Islet of Langerhans (tissue), 1 donor: ENCODE measurements at regions not wholly inside any gene's neighbourhood (a gene's known extent, or its start where the extent isn't known, plus 50 kb on each side); places are given as distances from the start of the nearest gene placed in this dataset.

Source experiments
- FAIRE-seq: peaks from one replicate; lab custom pipeline; 2011; peaks lifted over from hg19 to GRCh38; lab: Jason Lieb, UNC

DNA sequence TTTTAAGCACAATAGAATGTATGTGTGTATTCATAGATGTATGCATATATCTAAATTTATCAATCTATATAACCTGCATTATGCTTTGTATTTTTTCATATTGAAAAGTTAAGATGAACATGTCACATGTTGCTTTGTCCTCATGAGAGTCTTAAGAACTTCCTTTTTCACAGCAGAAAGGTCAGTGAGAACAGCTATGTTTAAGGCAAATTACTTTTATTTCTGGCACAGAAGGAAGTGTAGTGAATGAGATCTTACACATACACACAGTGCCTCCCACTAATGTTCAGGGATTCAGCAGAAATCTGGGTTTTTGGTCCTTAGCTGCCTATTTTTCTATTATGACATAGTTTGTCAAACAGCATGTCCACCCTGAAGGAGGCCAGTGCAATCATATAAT, 134.8 kb downstream of the TMEM26 start:
- FAIRE-seq, result no peak

GRCh38 chr10:61317706-61318105, 135.5 kb downstream of the TMEM26 start:
- FAIRE-seq, result no peak

- no peak for FAIRE-seq
Measured at GRCh38 chr10:61316676-61317265, 136.4 kb downstream of the TMEM26 start.

GRCh38 chr10:61314273-61314672, 138.9 kb downstream of the TMEM26 start:
- FAIRE-seq, result no peak

DNA sequence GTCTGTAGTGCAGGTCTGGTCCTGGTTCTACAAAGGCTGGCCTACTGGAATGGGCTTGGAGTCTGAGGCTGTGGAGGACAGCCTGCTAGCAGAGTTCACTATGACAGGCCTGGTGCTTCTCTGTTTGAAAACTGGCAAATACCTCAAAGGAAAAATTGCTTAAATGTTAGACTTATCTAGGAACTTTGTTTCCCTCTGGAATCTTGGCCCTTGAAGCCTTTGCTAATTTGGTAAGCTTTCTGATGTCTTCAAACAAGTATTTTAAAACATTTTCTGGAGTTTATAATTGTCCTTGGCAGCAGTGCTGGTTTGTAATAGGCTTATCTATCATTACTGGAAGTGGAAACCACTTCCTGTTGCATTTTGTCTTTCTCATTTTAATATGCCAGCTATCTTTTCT, 139.7 kb downstream of the TMEM26 start:
- FAIRE-seq, result no peak

DNA sequence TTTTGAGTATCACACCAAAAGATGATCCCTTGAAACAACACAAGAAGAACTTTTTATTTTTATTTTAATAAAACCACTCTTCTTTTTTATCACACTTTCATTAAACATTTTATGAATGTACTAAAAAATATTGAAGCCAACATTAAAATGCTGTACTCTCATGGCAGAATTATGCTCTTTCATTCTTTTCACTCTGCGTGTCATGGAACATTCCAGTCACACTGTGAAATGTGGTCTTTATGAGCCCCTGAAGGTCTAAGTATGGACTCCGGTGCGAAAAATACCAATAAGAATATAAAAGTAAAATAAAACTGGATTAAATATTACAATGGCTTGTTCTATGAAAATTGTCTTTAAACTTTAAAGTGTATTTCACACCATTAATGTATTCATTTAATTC, 148.4 kb downstream of the TMEM26 start:
- FAIRE-seq, result no peak

DNA sequence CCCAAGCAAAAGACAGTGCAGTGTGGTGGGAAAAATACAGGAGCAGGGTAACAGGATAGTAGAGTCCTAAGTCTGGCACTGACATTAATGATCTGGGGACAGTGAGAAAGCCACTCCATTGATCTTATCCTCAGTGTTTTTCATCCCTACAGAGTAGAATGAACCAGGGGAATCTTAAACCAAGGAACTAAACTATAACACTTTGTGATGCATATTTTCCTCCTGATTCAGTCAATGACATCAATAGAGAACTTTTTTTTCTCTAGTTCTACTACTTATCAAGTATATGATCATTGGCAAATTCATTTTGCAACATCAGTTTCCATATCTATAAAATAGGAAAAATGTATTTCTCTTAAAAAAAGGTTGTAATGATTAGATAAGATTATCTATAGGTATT, 151.1 kb downstream of the TMEM26 start:
- no peak for FAIRE-seq

GRCh38 chr10:61301575-61301974, 151.6 kb downstream of the TMEM26 start:
- FAIRE-seq, result no peak

GRCh38 chr10:61299841-61300240, 153.3 kb downstream of the TMEM26 start:
- FAIRE-seq, result no peak

DNA sequence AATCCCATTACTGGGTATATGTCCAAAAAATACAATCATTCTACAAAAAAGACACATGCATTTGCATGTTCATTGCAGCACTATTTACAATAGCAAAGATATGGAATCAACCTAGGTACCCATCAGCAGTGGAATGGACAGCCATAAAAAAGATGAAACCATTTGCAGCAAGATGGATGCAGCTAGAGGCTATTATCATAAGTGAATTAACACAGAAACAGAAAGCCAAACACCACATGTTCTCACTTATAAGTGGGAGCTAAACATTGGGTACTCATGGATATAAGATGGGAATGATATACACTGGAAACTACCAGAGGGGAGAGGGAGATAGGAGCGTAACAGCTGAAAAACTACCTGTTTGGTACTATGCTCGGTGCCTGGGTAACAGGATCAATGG, 154.0 kb downstream of the TMEM26 start:
- FAIRE-seq, result no peak

DNA sequence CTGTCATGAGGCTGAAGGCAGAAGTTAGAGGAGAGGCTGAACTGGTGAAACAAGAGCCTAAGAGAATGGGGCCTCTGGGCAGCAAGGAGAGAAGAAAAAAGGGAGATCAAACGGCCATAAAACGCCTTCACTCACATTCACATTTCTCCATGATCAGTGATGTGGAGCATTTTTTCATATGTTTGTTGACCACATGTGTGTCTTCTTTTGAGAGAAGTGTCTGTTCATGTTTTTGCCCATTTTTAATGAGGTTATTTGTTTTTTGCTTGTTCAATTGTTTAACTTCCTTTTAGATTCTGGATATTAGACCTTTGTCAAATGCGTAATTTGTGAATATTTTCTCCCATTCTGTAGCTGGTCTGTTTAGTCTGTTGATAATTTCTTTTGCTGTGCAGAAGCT, 155.0 kb downstream of the TMEM26 start:
- no peak for FAIRE-seq

DNA sequence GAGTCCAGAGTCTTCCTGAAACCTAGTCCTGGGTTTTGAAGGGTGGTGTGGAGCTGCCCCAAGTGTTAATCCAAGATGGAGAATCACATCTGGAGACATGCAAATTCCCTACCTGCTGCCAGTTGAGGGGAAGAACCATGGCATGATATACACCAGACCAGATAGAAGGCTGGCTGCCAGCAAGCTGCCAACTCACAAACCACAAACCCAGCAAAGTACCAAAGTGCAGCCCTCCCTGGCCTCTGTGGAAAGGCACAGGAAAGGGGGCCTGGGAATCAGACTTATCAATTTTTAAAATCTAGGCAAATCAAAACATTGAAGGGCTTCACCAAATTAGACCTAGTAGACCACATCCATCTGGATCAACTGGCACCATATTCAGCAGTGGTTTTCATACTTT, 157.0 kb downstream of the TMEM26 start:
- FAIRE-seq, result no peak

GRCh38 chr10:61294131-61294530, 159.1 kb downstream of the TMEM26 start:
- no peak for FAIRE-seq

DNA sequence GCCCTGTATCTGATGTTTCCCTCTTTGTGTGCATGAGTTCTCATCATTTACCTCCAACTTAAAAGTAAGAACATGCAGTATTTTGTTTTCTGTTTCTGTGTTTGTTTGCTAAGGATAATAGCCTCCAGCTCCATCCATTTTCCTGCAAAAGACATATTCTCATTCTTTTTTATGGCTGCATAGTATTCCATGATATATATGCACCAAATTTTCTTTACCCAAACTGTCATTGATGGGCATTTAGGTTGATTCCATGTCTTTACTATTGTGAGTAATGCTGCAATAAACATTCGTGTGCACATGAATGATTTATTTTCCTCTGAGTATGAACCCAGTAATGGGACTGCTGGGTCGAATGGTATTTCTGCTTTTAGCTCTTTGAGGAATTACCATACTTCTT, 163.4 kb downstream of the TMEM26 start:
- no peak for FAIRE-seq

DNA sequence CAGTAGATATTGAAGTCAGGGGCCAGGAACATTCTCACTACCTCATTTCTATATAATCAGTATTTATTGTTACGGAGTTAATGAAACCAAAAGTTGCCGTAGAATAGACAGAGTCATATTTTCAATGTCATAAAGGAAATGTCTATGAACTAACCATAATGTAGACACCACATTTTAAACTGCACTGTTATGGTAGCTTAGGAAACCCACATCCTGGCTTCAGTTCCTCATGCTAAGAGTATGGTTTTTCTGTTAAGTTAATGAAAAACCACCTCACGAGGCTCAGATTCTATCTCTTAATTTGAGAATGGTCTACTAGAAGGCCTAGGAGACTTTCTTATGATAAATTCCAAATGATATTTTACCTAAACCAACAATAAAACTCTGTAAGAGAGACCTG, 166.5 kb downstream of the TMEM26 start:
- no peak for FAIRE-seq

GRCh38 chr10:61285749-61286148, 167.4 kb downstream of the TMEM26 start:
- FAIRE-seq, result no peak

GRCh38 chr10:61284222-61284890, 168.8 kb downstream of the TMEM26 start:
- FAIRE-seq, result peak; percentile 100

DNA sequence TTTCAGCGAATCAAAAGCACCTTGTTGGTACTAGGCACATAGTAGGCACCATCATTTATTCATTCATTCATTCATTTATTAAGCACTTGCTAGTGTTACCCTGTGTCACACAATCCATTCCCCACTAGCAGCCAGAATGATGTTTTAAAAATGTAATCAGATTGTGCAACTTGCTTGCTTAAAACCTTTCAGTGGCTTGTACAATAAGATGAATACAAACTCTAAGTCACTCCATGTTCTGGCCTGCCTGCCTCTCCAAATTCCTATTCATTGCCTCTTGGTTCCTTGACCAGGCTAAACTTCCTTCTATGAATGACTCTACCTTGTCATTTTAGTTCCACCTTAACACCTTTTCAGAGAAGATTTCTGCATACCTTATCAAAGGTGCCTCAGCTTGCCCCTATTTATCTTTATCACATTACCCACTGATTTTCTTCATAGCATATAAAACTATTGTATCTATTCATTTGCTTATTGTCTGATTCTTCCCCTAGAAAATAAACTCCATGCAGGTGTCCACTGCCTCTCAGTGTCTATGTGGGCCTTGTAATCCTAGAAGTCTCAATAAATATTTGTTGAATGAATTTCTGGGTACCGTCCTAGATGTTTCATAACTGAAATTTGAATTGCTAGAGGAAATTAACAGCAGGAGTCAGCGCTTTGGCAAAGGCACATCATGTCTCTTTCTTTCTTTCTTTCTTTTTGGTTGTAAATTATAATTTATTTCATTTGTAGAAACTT, 169.5 kb downstream of the TMEM26 start:
- no peak for FAIRE-seq

GRCh38 chr10:61283066-61283465, 170.1 kb downstream of the TMEM26 start:
- no peak for FAIRE-seq

DNA sequence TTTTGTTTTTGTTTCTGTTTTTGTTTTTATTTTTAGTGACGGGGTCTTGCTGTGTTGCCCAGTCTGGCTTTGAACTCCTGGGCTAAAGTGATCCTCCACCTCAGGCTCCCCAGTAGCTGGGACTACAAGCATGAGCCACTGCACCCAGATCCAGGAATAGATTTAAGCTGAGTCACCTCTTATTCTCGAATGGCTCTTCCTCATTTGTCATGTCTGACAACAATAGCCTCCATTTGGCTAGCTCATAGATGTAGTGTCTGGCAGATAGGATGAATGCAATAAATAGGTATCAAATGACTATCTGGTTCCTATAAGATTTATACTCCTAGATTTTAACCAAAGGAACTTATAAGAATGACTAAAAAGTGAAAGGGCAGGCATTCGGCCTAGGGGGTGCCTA, 172.9 kb downstream of the TMEM26 start:
- no peak for FAIRE-seq

DNA sequence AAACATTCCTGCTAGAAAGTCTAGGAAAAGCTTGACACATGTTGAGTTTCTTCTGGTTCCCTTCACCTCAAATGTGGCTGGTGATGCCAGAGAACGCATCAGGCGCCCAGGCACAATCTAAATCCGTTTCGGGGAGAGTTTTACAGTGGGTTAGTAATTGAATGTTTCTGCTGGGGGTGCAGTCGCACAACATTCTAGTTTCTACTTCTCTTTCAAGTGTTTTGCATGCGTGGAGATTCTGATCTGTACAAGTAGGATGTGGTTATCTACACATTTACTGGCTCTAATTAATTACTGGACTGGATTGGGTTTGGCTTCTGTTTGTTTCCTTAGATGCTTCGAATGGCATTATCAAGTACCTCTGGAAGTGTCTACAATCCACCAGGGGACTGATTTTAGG, 173.8 kb downstream of the TMEM26 start:
- FAIRE-seq, result no peak

DNA sequence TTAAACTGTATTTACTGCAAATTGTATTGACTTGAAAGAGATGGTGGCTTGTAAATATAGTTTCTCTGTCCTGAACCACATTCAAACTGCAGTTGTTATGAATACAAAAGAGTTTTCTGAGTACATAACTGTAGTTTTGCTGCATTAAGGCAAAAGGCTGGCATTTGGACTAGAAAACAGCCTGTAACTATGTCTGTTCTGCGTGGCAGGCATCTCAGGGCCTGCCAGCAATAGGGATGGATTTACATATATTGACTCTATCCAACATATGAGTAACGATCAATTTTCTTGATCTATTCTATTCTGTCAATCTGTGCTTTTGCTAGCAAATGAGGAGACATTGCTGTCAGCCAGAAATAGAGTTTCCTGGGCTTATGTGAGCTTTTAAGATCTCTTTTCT, 174.6 kb downstream of the TMEM26 start:
- no peak for FAIRE-seq

DNA sequence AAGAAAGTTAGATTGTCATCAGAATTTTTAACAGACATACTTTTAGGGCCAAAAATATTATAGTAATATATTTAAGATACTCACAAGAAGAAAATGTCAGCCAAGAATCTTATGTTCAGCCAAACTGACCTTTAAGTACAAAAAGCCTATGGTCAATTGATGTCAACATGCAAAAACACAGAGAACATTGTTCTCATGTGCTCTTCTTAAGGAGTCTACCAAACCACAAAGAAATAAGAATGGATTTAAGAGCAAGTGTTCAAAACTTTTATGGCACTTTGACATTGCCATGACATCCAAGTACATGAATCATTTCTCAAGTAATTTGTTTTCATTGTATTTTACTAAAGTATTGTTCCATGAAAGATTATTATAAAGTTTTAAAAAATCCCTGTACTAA, 180.4 kb downstream of the TMEM26 start:
- FAIRE-seq, result no peak
